Fibroblast of mammary gland (primary cell): ENCODE measurements at regions not wholly inside any gene's neighbourhood (a gene's known extent, or its start where the extent isn't known, plus 50 kb on each side); places are given as distances from the start of the nearest gene placed in this dataset.

ENCODE experiments used
- DNase-seq: peaks from one replicate; pipeline ENCODE4 v3.0.0-alpha.2; 2010; ENCODE audit warnings: low read depth
- H3K4me3 ChIP-seq: 2 replicates; pipeline ENCODE4 v1.5.1; 2011; ENCODE audit warnings: low read depth, mild to moderate bottlenecking, low read length, moderate library complexity; ENCODE audit not compliant: control insufficient read depth
- TF ChIP-seq, protein P1 (sequence below): conservative IDR thresholded peaks from 2 replicates; pipeline ENCODE4 v1.5.1; 2011; ENCODE audit warnings: low read depth, low read length, inconsistent platforms; ENCODE audit not compliant: control insufficient read depth, insufficient read depth

DNA sequence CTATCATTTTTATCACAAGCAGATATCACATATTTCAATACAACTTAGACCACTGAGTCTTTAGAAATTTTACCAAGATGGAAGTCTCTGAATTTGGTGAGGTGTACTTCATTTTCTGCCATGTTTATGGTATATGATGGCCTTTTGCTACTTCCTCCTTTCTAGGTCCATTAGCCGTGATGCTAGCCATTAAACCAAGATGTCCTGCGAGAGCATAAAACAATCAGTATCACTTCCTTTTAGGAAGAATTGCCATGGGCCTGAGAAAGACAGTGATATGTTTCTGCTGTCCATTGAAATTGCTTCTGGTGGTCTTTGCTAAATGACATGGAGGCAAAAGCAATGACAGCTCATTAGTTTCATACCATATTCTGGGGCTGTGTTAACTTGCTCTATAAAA lies 1851.7 kb upstream of the IGFBP7 start:
- no peak overlapping the region for H3K4me3 ChIP-seq
- DNase-seq = no peak
- TF ChIP-seq, protein P1, sequence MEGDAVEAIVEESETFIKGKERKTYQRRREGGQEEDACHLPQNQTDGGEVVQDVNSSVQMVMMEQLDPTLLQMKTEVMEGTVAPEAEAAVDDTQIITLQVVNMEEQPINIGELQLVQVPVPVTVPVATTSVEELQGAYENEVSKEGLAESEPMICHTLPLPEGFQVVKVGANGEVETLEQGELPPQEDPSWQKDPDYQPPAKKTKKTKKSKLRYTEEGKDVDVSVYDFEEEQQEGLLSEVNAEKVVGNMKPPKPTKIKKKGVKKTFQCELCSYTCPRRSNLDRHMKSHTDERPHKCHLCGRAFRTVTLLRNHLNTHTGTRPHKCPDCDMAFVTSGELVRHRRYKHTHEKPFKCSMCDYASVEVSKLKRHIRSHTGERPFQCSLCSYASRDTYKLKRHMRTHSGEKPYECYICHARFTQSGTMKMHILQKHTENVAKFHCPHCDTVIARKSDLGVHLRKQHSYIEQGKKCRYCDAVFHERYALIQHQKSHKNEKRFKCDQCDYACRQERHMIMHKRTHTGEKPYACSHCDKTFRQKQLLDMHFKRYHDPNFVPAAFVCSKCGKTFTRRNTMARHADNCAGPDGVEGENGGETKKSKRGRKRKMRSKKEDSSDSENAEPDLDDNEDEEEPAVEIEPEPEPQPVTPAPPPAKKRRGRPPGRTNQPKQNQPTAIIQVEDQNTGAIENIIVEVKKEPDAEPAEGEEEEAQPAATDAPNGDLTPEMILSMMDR = no peak

DNA sequence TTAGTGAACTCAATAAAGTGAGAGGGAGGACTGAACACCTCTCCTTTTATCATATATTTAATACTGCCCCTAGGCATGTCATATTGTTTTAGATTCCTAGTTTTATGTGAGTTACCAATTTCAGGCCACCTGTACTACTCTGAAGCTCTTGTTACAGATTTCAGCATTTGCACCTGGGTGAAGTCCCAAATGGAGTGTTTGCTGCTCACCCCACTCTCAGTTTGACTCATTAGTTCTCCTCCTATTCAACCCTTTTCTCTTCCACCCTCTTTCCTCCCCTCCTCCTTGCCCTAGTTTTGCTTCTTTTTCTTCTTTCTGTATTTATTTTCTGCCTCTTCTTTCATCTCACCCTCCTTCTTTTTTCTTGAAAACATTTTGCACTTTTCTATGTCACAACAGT lies 1852.2 kb upstream of the IGFBP7 start:
- TF ChIP-seq, protein P1 = no peak
- H3K4me3 ChIP-seq = no peak overlapping the region

DNA sequence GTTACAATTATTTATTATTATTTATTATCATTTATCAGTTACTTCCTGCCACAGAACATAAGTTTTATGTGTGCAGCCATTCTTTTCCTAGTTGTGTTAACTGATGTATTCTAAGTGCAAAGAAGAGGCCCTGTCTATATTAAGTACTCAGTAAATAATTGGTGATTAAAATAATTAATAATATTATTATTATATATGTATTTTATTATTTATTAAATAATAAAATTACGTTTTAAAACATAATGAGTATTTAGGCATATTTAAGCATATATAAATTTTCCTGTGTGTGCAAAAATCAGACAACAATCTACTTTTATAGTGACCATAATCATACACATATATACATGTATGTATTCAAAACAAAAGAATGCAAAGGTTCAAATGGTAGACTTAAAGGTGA lies 1871.6 kb upstream of the IGFBP7 start:
- TF ChIP-seq, protein P1 = no peak
- DNase-seq = no peak
- no peak overlapping the region for H3K4me3 ChIP-seq

More for the DNA sequence above, 1852.2 kb upstream of the IGFBP7 start:
- DNase-seq = no peak

DNA sequence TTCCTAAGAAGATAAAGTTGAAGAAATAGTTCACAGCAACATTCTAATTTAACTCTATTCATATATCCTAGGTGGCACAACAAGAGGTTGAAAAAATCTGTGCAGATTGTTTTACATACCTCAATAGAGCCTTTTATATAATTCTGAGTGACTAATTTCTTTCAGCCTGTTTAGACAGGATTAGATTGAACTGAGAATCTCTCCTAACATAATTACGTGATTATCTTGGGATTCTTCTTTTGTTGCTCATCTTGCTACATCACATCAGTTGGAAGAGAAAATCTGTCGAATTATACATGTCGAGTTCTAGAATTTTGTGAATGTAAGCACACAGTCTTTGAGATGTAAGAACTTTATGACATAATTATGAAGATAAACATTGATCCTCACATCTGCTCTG lies 1873.7 kb upstream of the IGFBP7 start:
- TF ChIP-seq, protein P1 = no peak
- no peak for DNase-seq
- H3K4me3 ChIP-seq = no peak overlapping the region

DNA sequence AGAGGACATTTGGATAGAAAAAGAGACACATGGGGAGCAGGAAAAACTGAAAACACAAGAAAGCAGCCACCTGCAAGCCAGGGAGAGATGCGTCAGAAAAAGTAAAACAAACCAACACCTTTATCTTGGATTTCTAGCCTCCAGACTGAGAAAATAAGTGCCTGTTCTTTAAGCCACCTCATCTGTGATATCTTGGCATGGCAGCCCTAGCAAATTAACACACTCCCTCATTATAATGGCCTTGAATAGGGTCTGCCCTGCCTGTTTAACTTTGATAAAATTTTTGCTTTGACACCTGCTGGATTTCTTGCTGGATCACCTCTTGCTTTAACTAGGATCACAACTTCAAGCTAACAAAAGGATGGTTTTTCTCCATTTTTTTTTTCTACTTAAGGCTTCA lies 1892.0 kb upstream of the IGFBP7 start:
- no peak for DNase-seq
- no peak overlapping the region for H3K4me3 ChIP-seq
- TF ChIP-seq, protein P1 = no peak

DNA sequence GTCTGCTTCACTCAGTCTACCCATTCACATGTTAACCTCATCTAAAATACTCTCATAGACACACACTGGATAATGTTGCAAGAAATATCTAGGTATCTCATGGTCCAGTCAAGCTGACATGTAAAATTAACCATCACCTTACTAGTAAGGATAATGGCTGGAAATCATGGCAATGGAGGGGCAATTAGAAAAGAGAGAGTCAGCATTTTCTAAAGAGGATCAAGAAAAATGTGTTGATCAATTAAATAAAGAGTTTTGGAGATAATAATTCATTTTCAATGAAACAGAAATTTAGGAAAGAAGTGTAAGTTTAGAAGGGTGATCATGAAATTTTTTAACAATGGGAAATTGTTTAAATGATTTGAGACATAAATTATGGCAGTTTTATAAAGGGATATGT lies 1914.1 kb upstream of the IGFBP7 start:
- H3K4me3 ChIP-seq = no peak overlapping the region
- no peak for DNase-seq
- TF ChIP-seq, protein P1 = no peak

DNA sequence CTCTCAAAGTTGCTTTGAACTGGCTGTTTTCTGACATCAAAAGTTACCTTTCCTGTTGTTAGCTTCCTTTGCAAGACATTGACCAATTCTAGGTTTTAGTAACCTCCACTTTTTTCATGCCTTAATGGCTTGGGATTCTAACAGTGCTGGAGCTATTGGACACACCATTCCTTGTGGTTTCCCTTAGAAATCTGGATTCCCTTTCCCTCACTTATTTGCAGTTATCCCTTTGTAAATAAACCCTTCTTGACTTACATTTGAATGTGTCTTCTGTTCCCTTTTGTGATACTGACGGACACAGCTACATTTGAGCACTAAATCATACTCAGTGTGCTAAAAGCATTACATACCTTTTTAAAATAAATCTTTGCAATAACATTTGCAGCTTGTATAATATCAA lies 1927.6 kb upstream of the IGFBP7 start:
- DNase-seq = no peak
- TF ChIP-seq, protein P1 = no peak
- no peak overlapping the region for H3K4me3 ChIP-seq
